ENCODE measurements at regions not wholly inside any gene's neighbourhood (a gene's known extent, or its start where the extent isn't known, plus 50 kb on each side); places are given as distances from the start of the nearest gene placed in this dataset.

DNA sequence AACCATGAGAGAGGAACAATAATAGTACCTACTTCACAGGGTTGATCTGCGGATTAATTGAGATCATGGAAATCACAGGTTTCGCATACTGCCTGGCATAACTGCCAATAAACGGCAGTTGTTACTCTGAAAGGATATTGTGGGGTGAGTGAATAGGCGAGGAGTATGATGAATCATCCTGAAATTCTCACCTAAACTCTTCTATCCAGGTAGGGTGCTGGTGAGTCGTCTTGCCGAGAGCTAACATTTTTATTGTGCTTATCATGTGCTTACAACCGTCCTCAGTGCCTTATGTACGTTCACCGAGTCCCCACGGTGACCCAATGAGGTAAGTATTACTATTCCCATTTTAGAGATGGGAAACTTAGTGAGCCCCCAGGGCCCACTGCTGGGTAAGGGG, 52.4 kb upstream of the SRGAP3 start:
- TF ChIP-seq, protein P1, sequence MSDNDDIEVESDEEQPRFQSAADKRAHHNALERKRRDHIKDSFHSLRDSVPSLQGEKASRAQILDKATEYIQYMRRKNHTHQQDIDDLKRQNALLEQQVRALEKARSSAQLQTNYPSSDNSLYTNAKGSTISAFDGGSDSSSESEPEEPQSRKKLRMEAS (CRISPR knock-in tag; IDR thresholded peaks at IDR 0.05) = no peak
- TF ChIP-seq, protein P2, sequence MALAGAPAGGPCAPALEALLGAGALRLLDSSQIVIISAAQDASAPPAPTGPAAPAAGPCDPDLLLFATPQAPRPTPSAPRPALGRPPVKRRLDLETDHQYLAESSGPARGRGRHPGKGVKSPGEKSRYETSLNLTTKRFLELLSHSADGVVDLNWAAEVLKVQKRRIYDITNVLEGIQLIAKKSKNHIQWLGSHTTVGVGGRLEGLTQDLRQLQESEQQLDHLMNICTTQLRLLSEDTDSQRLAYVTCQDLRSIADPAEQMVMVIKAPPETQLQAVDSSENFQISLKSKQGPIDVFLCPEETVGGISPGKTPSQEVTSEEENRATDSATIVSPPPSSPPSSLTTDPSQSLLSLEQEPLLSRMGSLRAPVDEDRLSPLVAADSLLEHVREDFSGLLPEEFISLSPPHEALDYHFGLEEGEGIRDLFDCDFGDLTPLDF (CRISPR knock-in tag; IDR thresholded peaks at IDR 0.05) = no peak
- TF ChIP-seq, protein P3, sequence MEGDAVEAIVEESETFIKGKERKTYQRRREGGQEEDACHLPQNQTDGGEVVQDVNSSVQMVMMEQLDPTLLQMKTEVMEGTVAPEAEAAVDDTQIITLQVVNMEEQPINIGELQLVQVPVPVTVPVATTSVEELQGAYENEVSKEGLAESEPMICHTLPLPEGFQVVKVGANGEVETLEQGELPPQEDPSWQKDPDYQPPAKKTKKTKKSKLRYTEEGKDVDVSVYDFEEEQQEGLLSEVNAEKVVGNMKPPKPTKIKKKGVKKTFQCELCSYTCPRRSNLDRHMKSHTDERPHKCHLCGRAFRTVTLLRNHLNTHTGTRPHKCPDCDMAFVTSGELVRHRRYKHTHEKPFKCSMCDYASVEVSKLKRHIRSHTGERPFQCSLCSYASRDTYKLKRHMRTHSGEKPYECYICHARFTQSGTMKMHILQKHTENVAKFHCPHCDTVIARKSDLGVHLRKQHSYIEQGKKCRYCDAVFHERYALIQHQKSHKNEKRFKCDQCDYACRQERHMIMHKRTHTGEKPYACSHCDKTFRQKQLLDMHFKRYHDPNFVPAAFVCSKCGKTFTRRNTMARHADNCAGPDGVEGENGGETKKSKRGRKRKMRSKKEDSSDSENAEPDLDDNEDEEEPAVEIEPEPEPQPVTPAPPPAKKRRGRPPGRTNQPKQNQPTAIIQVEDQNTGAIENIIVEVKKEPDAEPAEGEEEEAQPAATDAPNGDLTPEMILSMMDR (IDR thresholded peaks at IDR 0.05) = no peak
- TF ChIP-seq, protein P4, sequence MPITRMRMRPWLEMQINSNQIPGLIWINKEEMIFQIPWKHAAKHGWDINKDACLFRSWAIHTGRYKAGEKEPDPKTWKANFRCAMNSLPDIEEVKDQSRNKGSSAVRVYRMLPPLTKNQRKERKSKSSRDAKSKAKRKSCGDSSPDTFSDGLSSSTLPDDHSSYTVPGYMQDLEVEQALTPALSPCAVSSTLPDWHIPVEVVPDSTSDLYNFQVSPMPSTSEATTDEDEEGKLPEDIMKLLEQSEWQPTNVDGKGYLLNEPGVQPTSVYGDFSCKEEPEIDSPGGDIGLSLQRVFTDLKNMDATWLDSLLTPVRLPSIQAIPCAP (CRISPR knock-in tag; IDR thresholded peaks at IDR 0.05) = no peak
- TF ChIP-seq FOXK1 (CRISPR knock-in tag; IDR thresholded peaks at IDR 0.05) = no peak
- TF ChIP-seq FOXP1 (CRISPR knock-in tag; IDR thresholded peaks at IDR 0.05; ENCODE audit: borderline replicate concordance) = no peak
- no peak for TF ChIP-seq ELF4 (CRISPR knock-in tag; IDR thresholded peaks at IDR 0.05; ENCODE audit: low read depth)
- TF ChIP-seq NR1H2 (CRISPR knock-in tag; IDR thresholded peaks at IDR 0.05) = no peak
- no peak for TF ChIP-seq CREM (CRISPR knock-in tag; IDR thresholded peaks at IDR 0.05)
- TF ChIP-seq, protein P5, sequence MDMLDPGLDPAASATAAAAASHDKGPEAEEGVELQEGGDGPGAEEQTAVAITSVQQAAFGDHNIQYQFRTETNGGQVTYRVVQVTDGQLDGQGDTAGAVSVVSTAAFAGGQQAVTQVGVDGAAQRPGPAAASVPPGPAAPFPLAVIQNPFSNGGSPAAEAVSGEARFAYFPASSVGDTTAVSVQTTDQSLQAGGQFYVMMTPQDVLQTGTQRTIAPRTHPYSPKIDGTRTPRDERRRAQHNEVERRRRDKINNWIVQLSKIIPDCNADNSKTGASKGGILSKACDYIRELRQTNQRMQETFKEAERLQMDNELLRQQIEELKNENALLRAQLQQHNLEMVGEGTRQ (CRISPR knock-in tag; IDR thresholded peaks at IDR 0.05) = no peak
- no peak for TF ChIP-seq ZNF396 (CRISPR knock-in tag; IDR thresholded peaks at IDR 0.05; ENCODE audit: borderline replicate concordance)
